Left ventricle myocardium superior (tissue), 1 donor: ENCODE measurements at regions not wholly inside any gene's neighbourhood (a gene's known extent, or its start where the extent isn't known, plus 50 kb on each side); places are given as distances from the start of the nearest gene placed in this dataset.
"Not testable (repeated sequence)": the region's sequence is repeated elsewhere in the genome, so short reads cannot be mapped to it uniquely, and the experiment has no call there.

Source experiments
- ATAC-seq: fragments of 200-7000 bp; cut with Tn5 transposase; one replicate; pipeline ENCODE4 v1.9.1; 2020; ENCODE audit warnings: mild to moderate bottlenecking, moderate library complexity
- DNase-seq: peaks from one replicate; pipeline ENCODE4 v3.0.0-alpha.2; 2020
- intact Hi-C: fragments of 100-400 bp; cut with micrococcal nuclease; formaldehyde crosslinking; loops from one replicate; pipeline ENCODE4 v1.11.0; 2022
- donor health status: DM: no; HTN: yes; CAD: no; lungs with severe emphysema.

DNA sequence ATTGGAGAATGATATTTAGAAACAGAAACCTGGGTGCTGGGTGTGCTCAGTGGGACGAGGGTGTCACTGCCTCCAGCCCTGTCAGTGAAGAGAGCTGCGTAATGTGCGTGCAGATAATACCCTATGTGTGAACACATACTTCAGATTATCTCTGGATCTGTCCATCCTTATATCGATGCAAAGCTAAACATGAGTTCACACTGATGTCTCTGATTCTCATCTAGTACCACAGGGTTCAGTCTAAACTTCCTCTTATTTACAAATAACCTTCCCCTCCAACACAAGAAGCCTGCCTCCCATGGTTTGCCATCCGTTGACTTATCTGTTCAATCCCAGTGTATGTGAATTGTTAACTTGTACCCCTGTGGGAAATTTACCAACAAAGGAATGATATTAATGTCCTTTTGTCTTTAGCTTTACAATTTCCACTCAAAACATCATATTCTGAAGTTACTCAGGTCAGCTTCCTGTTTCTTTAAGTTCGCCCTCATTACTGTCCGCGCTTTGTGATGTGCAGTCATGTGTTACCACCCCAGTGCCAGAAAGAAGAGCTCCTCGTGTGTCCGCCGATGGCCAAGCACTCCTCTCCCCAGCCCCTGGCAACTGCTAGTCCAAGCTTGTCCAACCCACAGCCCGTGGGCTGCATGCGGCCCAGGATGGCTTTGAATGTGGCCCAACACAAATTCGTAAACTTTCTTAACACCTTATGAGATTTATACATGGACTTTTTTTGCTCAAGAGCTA, 108.2 kb downstream of the RTP5 start:
- no peak for DNase-seq
- no peak for ATAC-seq
- intact Hi-C loops = no loop called here

DNA sequence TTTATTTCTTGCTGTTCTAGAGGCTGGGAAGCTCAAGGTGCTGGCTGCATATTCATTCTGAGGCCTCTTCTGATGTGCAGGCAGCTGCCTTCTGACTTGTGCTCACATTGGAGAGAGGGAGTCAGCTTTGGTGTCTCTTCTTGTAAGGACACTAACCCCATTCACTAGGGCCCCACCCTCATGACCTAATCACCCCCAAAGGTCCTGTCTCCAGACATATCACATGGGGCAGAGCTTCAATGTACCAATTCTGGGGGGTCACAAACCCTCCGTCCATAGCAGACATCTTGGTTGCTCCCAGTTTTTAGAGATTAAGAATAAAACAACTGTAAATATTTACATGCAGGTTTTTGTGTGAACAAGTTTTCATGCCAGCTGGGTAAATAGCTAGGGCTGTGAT, 109.1 kb downstream of the RTP5 start:
- intact Hi-C loops = no loop called here
- DNase-seq (no peak), ATAC-seq (no peak)

DNA sequence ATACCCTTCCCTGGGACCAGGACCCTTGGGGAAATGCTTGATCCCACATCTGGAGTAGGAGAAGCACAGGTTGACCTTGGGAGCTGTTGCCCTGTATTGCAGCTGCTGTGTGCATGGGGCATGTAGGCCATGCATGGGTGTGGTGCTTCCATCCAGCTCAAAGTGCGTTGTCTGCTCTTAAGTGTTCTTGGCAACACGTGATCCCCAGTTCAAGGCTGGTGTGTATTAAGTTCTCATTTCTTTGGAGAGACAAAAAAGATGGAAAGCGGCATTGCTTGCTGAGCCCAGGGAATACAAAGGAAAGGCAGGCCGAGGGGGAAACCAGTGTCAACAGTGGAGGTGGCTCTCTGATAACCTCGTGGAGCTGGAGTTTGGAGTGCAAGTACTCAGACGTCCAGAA, 110.7 kb downstream of the RTP5 start:
- no peak for DNase-seq
- ATAC-seq = no peak
- intact Hi-C loops = no loop called here

DNA sequence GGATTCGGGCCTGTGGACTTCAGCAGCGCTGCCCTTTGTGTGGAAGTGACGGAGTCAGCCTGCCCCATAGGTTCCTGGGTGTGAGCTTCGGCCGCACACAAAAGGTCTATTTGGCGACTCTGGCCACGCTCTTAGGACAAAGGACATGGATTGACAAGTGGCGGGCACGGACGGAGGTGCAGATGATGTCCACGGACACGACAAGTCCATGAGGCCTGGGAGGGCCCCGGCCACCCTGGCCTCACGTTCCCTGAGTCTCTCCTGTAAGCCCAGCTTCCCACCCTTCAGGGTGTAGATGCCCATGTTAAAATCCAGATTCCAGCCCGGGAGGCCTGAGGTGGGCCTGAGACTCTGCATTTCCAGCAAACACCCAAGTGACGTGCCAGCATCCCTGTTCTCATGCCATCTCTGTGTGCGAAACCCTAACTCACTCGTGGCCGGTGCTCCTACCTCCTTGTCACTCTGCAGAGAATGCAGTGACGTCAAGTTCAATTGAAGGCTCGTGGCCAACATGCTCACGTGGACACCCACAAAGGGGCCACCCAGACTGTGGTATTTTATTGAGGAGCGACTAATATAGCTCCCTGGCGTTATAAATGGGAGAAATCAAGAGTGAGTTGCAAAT, 111.7 kb downstream of the RTP5 start:
- DNase-seq (no peak), ATAC-seq (no peak)
- intact Hi-C loops = no loop called here

DNA sequence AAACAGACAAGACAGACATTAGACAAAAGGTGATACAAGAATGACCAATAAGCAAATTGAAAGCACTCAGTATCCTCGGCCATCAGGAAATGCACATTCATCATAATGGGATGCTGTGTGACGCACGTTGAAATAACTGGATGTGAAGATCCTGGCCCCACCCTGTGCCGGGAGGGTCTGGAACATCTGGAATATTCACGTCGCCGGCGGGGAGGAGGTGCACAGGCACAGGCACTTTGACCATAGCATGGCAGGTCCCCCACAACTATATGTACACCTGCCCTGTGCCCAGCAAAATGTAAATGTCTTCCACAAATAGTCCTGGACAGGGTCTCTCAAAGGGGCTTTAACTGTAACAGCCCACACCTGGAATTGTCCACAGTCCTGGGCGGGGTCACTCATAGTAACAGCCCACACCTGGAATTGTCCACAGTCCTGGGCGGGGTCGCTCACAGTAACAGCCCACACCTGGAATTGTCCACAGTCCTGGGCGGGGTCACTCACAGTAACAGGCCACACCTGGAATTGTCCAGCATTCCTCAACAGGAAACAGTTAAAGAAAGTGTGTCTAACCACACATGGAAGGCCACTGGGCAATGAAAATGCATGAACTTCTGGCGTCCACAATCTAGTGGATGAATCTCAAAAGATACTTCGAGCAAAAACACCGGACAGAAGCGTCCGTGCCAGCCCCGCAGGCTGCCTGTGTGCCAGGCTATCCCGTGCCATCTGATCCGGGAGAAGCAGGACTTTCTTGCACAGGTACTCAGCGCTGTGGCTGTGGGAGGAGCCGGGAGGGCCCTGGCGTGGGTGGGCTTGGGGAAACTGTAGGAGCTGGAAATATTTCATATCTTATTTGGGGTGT, 113.4 kb downstream of the RTP5 start:
- ATAC-seq (no peak), DNase-seq (no peak)
- intact Hi-C loops = no loop called here

DNA sequence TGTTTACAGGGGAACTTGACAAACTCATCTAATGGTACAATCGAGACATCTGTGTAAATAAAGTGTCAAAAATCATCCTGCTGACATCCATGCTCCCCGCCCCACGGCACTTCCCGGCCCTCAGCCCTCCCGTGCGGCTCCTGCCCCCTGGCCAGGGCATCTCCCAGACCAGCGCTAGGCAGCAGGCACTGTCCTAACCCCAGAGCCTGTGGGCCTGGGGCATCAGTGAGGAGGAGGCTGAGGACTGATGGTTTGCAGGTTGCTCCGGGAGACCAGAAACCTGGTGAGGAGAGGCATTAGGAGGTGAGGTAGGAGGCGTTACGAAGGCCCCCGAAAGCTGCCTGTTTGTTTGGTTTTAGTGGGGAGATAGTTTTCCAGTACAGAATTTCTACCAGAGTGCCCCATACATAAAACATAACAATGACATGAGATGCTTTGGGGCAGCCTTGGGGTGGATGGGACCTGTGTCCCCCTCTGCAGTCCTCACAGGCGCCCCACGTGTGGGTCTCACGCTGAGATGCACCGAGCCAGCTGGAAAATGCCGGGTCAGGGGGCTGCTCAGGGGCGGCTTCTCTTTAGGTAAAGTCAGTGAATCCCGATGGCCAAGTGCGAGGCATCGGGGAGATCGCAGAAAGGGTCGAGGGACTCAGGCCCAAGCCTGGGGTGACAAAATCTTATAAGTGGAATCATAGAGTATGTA, 114.2 kb downstream of the RTP5 start:
- intact Hi-C loops = no loop called here
- no peak for DNase-seq
- no peak for ATAC-seq

DNA sequence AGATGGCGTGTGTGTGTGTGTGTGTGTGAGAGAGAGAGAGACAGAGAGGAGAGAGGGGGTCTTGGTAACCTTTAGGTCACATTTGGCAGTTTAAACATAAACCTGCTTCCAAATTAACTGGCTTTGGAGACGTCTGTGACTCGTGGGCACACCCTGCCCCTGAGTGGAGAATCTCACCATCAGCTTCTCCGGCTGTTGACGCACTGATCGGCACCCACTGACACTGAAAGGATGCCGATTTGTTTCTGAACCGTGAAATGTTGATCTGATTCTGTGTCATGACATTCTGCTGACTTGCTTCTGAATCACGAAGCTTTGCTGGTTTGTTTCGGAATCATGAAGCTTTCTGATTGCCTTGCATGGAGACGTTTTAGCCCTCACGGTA, 114.7 kb downstream of the RTP5 start:
- intact Hi-C loops = no loop called here
- no peak for DNase-seq
- ATAC-seq = no peak

DNA sequence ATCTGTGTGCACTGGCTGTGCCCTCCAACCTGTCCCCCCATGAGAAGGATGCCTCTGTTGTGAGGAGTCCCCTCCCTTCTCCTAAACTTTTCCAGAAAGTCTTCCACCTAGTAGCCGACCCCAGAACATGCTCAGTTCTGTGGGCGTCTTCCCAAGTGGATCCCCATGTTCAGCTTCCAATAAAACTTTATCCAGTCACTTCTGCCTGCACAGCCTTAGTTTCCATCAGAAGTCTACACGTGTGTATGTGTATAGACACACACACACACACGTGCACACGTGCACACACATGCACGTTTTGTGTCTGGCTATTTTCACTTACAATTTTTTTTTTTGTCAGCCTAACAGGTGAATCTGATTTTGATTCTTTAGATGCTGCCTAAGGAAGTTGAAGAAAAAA, 115.1 kb downstream of the RTP5 start:
- no peak for ATAC-seq
- DNase-seq = no peak

DNA sequence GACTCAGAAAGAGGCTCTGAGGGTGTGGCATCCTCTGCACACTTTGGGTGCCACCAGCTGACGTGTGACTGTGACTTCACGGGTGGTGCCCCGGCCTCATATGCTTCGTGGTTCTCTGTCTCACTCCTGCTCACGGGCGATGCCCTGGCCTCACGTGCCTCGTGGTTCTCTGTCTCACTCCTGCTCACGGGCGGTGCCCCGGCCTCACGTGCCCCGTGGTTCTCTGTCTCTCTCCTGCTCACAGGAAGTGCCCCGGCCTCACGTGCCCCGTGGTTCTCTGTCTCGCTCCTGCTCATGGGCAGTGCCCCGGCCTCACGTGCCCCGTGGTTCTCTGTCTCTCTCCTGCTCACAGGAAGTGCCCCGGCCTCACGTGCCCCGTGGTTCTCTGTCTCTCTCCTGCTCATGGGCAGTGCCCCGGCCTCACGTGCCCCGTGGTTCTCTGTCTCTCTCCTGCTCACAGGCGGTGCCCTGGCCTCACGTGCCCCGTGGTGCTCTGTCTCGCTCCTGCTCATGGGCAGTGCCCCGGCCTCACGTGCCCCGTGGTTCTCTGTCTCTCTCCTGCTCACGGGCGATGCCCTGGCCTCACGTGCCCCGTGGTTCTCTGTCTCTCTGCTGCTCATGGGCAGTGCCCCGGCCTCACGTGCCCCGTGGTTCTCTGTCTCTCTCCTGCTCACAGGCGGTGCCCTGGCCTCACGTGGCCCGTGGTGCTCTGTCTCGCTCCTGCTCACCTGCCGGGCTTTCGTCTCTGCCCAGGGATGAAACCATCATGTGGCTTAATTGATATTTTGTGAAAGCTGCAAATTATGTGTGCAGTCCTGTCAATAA, 115.8 kb downstream of the RTP5 start:
- DNase-seq, intact Hi-C loops, ATAC-seq: not testable (repeated sequence)

More for the DNA sequence above, 115.1 kb downstream of the RTP5 start:
- intact Hi-C loops = no loop called here

DNA sequence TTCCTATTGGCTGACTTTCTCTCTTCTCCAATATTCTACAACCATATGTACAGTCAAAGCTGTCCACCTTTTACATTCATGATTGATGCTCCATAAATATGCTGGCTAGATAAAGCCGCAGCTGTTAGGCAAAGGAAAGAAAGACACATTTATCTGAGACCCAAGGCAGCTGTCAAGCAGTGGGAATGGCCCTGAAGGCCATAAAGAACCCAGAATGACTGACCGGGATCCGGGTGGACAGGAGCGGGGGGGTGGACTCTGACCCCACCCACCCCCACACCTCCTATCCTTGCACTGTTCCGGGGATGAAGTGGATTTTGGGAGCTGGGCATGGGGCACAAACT, 116.4 kb downstream of the RTP5 start:
- DNase-seq = no peak
- intact Hi-C loops = no loop called here
- ATAC-seq = no peak

DNA sequence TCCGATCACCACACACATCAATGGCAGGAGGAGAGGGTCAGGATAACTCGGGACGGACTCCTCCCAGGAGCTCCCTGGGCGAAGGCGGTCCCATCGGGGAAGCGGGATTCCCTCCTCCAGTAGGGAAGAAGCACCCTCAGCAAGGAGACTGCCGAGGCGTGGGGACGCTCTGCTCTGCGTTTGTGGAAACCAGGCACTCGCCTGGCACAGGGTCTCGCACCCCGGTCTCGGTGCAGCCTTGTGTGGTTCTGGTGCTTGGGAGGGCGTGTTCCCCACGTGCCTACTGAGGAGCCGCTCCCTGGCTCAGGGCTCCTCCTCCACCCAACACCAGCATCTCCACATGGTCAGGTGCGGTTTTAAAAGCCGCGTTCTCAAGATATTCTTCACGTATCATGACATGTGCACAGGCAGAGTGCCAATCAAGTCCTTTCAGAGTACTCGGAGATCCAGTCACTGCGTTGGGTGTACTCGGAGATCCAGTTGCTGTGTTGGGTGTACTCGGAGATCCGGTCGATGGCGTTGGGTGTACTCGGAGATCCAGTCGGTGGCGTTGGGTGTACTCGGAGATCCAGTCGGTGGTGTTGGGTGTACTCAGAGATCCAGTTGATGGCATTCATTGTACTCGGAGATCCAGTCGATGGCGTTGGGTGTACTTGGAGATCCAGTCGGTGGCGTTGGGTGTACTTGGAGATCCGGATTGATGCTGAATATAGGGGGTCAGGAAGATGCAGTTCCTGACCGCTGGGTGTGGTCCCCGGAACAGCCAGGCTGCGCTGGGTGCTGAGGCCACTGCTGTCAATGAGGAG, 117.5 kb downstream of the RTP5 start:
- ATAC-seq = no peak
- intact Hi-C loops = no loop called here
- no peak for DNase-seq

DNA sequence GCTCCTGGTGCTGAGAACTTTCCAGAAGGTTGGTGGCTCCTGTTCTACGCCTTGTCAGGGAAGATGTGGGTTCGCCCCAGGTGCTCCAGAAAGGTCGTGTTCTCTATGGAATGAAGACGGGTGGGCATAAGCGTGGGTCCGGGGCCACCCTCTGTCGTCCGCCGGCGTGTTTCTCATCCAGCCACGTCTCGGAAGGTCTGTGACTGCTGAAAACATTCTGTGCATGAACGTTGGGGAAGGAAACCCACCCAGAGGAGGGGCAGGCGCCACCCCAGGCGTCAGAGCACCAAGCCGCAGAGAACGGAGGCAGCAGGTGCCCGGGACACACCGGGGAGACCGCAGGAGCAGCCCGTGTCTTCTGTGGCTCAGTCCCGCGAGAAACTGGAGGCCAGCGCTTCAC, 118.2 kb downstream of the RTP5 start:
- ATAC-seq = no peak
- intact Hi-C loops = no loop called here
- no peak for DNase-seq

DNA sequence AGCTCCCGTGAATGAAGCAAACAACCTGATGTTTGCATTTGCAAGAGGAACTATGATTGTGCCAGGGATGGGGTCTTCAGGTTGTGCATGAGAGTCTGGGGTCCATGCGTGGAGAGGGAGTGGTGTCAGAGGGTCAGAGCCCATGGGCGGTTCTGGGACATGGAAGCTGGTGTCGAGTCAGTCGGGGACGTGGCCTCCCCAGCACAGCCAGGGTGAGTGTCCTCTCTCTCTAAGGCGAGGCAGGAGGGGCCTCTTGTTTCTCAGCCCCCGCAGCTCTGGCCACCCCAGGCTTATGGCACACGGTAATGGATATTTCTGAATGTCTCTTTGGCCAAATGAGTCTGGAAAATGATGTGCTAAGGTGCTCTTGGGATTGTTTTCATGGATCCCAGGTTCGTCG, 118.6 kb downstream of the RTP5 start:
- intact Hi-C loops = no loop called here
- ATAC-seq = no peak
- DNase-seq = no peak

DNA sequence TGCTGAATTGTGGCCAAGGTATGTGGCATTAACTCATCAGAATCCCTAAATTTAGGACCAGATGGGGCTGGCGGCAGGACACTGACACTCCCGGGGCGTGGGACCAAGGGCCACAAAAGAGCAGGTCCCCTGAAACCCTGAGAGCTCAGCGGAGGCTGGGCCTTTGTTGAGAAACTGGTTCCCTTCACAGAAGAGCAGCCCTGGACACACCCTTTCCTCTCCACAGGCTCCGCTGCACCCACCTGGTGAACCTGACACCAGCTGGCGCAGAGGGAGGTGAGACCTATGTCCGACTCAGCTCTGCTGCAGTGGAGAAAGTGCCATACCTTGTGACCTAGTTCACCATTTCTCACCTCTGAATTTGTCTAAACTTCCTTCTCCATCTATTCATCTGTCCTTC, 119.5 kb downstream of the RTP5 start:
- DNase-seq (no peak), ATAC-seq (no peak)
- intact Hi-C loops = no loop called here

DNA sequence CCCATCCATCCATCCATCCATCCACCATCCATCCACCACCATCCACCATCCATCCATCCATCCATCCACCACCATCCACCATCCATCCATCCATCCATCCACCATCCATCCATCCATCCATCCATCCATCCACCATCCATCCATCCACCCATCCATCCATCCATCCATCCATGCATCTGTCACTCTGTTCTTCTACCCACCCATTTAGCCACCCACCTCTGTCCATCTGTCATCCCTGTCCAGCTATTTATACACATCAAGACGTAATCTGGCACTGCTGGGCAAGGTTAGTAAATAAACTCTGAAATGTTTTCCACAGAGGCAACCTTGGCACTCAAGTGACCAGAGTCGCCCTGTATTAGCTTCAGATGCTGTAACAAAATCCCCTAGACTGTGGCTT, 120.9 kb downstream of the RTP5 start:
- intact Hi-C loops = no loop called here
- no peak for ATAC-seq

DNA sequence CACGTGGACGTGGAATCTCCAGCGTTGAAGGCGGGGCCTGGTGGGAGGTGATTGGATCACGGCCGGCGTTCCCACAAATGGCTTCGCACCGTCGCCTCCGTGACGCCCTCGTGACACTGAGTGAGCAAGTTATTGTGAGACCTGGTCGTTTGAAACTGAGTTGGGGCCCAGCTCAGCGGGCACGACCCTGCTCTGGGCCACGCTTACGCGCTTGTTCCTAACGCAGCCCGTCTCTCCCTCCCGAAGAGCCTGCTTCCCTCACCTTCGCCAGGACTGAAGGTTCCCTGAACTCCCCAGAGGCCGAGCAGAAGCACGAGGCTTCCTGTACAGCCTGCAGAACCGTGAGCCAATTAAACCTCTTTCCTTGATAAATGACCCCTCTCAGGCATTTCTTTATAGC, 121.8 kb downstream of the RTP5 start:
- DNase-seq (no peak), ATAC-seq (no peak)
- intact Hi-C loops = no loop called here

More for the DNA sequence above, 120.9 kb downstream of the RTP5 start:
- DNase-seq = no peak

DNA sequence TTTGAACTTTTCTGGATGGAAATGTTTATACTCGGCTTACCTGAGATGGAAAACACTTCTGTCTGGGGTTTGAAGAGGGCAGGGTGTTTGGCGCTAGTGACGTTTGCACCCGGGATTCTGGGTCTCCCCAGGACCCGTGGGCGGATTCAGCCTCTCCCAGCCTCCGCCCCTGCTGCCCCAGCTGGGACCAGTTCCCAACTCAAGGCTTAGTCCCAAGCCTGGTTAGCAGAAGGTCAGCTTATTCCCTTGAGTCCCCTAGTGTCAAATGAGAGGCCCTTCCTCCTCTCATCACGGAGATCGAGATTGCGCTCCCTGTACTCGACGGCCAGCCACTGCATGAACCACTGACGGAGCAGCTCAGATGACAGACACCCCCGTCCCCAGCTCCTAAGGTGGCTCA, 123.2 kb downstream of the RTP5 start:
- ATAC-seq = no peak
- intact Hi-C loops = no loop called here
- no peak for DNase-seq

DNA sequence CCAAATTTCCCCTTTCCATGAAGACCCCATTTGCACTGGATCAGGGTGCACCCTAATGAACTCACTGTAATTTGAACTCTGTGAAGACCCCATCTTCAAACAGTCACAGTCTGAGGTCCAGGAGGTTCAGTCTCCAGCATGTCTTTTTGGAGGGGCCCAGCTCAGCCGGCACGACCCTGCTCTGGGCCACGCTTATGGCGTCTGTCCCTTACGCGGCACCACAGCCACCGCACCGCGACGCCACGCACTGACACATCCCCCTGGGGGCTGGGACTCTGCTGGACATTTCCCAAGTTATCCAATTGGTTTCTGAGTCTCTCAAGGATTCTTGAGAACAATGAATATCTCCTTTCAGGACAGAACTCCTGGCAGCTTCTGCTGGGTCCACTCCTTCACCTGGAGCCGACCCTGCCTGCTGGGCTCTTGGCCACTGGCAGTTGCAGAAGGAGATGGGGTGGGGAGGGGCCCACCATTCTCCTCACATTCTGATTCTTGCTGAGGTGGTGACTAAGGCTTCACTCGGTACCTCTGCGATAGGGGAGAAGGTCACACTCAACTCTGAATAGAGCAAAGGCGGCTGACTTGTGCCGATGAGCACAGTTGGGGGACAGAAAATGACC, 124.0 kb downstream of the RTP5 start:
- intact Hi-C loops = no loop called here
- ATAC-seq (no peak), DNase-seq (no peak)
